Stimulated activated CD4-positive, alpha-beta T cell treated with anti-CD3 and anti-CD28 coated beads, TNF-alpha, amount 100 ng/mL, for 4 hours (primary cell): ENCODE measurements at regions not wholly inside any gene's neighbourhood (a gene's known extent, or its start where the extent isn't known, plus 50 kb on each side); places are given as distances from the start of the nearest gene placed in this dataset.

ENCODE experiments used
- DNase-seq, 3 experiments: peaks; one replicate each; pipeline ENCODE4 v3.0.0-alpha.2; 2020; ENCODE audit warnings: low read depth in 3 of 3

GRCh38 chr15:79230766-79231165, 51.8 kb upstream of the ANKRD34C start:
- DNase-seq, result no peak

GRCh38 chr15:79222808-79223207, 59.7 kb upstream of the ANKRD34C start:
- DNase-seq, result no peak

DNA sequence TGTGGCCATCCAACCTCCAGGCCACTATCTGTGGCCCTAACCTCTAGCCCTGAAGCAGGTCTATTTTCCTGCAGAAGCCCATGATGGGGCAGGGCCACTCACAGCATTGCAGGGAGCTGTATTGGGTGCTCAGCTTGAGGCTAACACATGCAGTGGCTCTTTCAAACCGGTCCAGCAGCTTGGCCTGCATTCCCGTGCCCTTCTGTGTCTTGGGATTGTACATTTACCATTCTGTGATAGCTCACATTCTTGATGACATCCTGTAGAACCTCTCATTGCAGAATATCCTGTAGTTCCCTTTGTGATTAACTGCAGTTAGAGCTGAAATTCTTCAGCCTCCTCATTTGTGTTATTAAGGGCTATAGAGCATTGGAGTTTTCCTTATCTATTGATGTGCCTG, 60.8 kb upstream of the ANKRD34C start:
- DNase-seq, result no peak

DNA sequence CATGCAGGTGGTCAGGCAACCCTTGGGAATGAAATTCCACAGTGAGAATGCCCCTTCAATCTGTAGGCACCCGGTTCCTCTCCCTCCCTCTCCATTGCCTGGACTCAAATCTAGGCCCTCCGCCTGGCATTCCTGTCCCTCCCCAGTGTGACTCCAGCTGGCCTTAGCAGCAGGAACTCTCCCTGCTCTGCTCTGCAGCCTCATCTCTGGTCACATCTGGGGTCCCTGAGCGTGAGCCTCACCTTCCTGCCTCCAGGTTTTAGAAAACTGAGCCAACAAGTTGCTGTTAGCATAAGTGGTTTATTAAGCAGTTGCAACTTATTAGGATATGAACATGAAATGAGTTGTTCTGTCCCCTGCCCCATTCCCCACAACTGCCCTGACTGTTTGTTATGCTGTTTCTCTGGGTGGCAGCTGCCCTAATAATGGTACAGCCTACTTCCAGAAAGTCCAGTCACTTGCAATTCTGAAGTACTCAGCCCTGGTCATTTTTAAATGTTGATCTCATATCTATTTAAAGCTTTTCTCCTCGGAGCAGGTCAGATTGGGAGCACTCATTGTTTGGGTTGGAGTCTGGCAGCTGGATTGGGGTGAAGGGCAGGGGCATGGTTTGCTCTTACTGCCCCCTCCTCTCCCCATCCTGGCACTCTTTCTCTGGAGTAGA, 63.0 kb upstream of the ANKRD34C start:
- DNase-seq, result no peak

GRCh38 chr15:79218588-79219200, 63.8 kb upstream of the ANKRD34C start:
- no peak for DNase-seq

DNA sequence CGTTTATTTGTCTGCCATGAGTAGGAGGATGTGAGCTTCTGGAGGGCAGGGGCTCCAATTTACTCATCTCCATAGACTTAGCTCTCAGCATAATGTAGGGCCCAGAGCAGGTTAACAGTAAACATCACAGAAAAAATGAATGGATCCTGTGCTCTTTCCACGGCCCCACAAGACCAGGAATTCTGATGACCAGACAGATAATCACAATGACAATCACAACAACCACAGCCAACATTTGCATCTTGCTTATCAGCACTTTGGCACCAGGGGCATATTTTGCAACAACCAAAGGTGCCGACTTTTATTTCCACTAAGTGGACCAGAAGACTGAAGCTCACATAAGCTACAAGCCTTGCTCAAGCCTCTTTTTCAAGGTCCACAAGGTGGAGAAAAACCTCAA, 68.9 kb upstream of the ANKRD34C start:
- DNase-seq, result no peak

- DNase-seq, result no peak
Measured at GRCh38 chr15:79212589-79213157, 69.8 kb upstream of the ANKRD34C start.

GRCh38 chr15:79211481-79211880, 71.0 kb upstream of the ANKRD34C start:
- DNase-seq, result no peak

- DNase-seq, result no peak
Measured at GRCh38 chr15:79209690-79210089, 72.8 kb upstream of the ANKRD34C start.

DNA sequence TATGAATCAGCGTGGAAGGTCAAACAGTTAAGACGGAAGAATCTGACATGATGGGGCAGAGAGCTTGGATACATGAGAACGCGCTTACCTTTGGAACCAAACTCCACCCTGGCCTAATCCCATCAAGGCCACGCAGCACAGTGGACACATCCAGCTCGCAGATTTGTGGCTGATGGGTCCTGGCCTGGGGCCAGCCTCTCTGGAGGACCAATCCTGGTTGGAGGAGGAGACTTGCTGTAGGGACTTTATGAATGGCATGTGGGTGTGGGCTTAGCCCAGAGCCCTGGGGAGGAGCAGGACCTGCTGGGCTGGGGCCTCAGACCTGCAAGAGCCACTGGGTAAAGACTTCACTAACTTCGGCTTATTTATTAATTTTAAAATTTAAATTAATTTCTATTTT, 73.4 kb upstream of the ANKRD34C start:
- DNase-seq, result no peak

- no peak for DNase-seq
Measured at GRCh38 chr15:79208179-79208578, 74.3 kb upstream of the ANKRD34C start.

- DNase-seq, result no peak
Measured at GRCh38 chr15:79206940-79207339, 75.6 kb upstream of the ANKRD34C start.

- DNase-seq, result no peak
Measured at GRCh38 chr15:79204886-79205675, 77.4 kb upstream of the ANKRD34C start.

GRCh38 chr15:79198461-79198860, 84.1 kb upstream of the ANKRD34C start:
- no peak for DNase-seq

GRCh38 chr15:79197285-79197684, 85.2 kb upstream of the ANKRD34C start:
- no peak for DNase-seq

DNA sequence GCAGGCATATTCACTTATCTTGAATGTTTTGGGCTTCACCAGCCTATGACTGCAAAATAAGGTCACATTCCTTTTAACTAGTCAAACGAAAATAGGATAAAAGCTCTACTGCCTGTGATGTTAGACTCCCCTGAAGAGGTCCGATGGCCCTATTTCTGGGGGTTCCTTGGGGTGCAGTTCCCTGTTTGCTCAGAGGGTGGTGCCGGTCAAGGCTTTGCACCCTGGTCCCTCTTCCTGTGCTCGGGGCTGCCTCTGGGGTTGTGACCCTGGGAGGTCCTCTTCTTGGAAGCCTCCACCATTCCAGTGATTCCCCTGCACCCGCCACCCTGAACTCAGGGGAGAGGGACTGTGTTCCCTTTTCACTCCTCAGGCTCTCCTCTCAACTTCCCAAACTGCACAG, 86.7 kb upstream of the ANKRD34C start:
- no peak for DNase-seq

- no peak for DNase-seq
Measured at GRCh38 chr15:79195239-79195638, 87.3 kb upstream of the ANKRD34C start.

DNA sequence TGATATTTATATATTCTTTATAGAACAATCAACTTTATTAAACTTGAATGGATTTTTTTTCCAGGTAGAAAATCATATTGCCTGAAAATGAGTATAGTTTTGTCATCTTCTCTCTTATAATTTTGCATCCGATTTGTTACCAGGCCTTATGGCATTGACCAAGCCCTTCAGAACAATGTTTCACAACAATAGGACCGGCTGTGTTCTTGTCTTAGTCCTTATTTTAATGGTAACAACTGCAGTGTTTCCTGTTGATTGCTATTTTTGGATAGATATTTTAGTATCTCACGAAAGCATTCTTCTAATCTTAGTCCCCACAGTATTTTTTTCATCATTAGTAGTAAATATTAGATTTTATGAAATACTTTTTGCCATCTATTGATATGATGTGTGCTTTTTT, 88.1 kb upstream of the ANKRD34C start:
- no peak for DNase-seq

DNA sequence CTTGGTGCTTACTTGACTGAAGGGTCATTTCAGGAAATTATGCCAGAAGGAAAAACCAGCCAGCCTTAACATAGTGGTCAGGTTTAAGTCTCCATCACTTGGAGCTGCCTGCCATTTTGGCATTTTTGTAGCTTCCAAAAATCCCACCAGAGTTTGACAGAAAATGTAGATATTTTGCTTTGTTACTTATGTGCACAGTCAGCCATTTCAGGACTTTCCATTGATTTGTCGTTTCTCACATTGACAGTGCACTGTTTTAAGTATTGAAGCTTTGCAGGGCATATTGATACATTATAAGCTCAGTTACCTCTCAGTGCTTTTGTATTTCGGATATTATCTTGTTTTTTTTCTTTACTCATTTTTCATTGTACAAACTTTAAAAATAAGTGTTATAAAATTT, 89.0 kb upstream of the ANKRD34C start:
- DNase-seq, result no peak

DNA sequence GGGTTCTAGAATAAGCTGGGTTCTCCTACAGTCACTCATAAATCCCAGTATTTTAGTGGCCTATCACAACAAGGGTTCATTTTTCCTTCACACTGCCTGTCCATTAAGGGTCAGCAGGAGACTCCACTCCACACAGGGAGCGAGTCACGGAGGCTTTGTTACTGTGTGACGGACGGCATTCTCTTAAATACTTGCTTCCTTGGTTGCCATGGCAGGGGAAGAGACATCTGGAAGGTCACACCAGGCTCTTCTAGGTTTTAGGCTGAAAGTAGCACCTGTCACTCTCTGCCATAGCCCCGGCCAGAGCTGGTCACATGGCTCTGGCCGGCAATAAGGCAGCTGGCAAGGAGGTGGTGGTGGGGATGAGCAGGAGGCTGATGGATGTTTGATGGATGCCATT, 89.4 kb upstream of the ANKRD34C start:
- no peak for DNase-seq

- no peak for DNase-seq
Measured at GRCh38 chr15:79192462-79193036, 90.0 kb upstream of the ANKRD34C start.

GRCh38 chr15:79190093-79190492, 92.4 kb upstream of the ANKRD34C start:
- DNase-seq, result no peak
